ENCODE measurements at regions not wholly inside any gene's neighbourhood (a gene's known extent, or its start where the extent isn't known, plus 50 kb on each side); places are given as distances from the start of the nearest gene placed in this dataset.
"Not testable (repeated sequence)": the region's sequence is repeated elsewhere in the genome, so short reads cannot be mapped to it uniquely, and the experiment has no call there.

GRCh38 chr4:55251896-55252295 is 94.1 kb upstream of the SRD5A3 start:
- DNase-seq = no peak

- no peak for DNase-seq
Measured at GRCh38 chr4:55253948-55254593, 92.0 kb upstream of the SRD5A3 start.

- DNase-seq = no peak
Measured at GRCh38 chr4:55255179-55255578, 90.9 kb upstream of the SRD5A3 start.

- DNase-seq = no peak
Measured at GRCh38 chr4:55256787-55257186, 89.3 kb upstream of the SRD5A3 start.

GRCh38 chr4:55258152-55258865 is 87.7 kb upstream of the SRD5A3 start:
- no peak for DNase-seq

GRCh38 chr4:55259294-55259693 is 86.7 kb upstream of the SRD5A3 start:
- no peak for DNase-seq

GRCh38 chr4:55269470-55269869 is 76.6 kb upstream of the SRD5A3 start:
- no peak for DNase-seq

DNA sequence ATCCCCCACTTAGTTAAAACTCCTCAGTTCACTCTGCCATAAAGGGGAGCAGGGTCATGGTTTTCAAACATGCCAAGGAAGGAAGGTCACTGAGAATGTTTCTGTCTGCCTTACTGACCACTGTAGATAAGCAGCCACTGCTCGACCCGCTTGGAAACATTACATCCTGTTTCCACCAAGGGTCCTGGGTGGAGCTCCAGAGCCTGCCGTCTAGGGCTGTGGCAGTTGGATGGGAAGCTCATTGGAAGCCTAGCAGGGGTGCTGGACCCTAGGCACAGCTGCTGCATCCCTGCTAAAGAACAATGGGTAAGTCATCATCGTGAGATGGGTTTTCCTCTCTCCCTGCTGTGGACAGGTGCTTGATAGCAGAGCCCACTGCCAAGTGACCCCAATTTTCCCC is 76.0 kb upstream of the SRD5A3 start:
- no peak for DNase-seq

DNA sequence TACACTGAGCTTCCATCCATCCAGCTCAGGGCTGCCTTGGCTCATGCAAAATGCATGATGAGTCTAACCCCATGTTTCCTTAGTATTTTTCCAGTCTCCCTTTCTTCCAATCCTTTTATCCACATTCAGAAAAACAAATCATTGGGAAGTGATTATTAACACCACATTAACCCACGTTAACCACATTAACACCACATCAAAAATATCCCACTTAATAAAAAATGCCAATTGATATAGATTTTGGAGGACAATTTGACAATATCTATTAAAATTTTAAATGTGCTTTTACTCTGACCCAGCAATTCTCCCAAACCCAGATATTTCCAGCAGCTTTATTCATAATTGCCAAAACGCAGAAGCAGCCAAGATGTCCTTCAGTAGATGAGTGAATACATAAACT is 75.6 kb upstream of the SRD5A3 start:
- DNase-seq = no peak

DNA sequence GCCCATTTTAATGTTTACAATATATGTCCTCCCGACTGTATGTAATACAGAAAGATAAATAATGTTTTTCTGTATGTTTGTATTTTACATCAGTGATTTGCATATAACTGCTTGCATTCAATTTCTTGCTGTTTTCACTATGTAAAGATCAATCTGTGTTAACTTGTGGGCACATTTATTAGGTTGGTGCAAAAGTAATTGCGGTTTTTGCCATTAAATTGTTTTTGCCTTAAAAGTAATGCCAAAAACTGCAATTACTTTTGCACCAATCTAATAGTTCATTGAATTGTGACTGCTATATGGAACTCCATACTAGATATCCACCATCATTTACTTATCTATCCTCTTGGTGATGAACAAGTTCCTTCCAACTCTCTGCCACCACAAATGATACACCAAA is 73.9 kb upstream of the SRD5A3 start:
- no peak for DNase-seq

GRCh38 chr4:55272589-55272988 is 73.5 kb upstream of the SRD5A3 start:
- no peak for DNase-seq

GRCh38 chr4:55277011-55277410 is 69.0 kb upstream of the SRD5A3 start:
- DNase-seq = no peak

DNA sequence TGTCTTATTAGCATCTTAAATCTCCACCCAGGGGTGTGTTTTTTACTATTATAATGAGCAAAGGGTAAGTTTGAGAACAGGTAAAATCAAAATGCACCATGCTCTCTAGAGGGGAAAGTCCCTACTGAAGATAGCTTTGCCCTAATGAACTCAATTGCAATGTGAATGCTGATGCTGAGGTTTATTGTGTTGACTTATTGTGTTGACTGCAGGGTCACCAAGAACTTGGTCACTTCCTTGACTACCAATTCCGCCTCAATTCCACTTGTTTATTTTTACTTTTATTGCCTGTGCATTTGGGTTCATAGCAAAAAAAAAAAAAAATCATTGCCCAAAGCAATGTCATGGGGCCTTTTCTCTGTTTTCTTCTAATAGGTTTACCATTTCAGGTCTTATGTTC is 67.7 kb upstream of the SRD5A3 start:
- DNase-seq = no peak

GRCh38 chr4:55280474-55280873 is 65.6 kb upstream of the SRD5A3 start:
- not testable (repeated sequence) for DNase-seq

GRCh38 chr4:55281118-55281683 is 64.8 kb upstream of the SRD5A3 start:
- DNase-seq = not testable (repeated sequence)

DNA sequence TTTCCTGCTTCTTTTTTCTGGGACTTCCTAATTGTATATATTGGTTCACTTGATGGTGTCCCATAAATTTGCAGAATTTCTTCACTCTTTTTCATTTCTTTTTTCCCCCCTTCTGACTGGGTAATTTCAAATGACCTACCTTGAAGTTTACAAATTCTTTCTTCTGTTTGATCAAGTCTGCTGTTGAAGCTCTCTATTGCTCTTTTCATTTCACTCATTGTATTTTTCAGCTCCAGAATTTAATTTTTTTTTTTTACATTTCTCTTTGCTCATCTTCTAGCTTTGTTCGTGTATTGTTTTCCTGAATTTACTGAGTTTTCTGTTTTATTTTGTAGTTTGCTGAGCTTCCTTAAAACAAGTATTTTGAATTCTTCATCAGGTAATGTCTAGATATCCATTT is 61.7 kb upstream of the SRD5A3 start:
- DNase-seq = no peak

DNA sequence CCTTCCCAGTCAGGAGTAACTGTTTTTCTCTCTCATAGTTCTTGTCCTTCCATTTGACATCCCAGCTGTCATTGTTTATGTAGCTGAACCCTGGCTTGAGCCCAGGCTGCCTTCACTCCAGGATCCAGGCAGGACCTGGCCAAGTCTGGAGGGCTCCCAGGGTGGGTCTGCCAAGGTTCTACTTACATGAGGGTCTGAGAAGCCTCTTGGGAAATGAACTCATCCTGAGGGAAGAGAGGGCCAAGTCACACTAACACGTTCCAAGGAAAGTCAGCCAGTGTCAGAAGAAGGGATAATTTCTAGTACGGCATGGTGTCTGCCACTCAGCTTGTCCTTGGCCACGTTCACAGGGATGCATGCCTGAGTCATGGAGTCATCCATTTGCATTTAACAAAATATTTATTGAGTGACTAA is 54.8 kb upstream of the SRD5A3 start:
- no peak for DNase-seq

DNA sequence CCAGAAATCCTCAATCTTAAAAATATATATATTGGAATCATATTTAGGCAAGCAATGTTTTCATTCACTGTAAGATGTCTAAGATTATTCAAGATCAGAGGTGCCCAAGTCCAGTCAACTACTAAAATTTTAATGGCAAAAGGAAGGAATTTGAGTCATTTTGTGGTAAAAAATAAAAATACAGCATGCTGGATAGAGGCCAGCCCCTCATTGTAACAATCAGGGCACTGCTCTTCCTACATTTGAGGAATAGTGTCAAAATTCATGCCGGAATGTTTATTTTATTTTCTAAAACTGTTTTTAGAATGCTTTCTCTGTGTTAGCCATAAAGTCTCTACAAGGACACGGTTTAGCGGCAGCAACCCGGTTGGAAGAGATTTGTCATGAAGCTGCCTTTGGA is 49.9 kb upstream of the SRD5A3 start:
- no peak for DNase-seq

Measured in activated CD4-positive, alpha-beta T cell treated with anti-CD3 and anti-CD28 coated beads, Interleukin-2, amount 50 U/mL, for 48 hours (primary cell).